ENCODE measurements at regions not wholly inside any gene's neighbourhood (a gene's known extent, or its start where the extent isn't known, plus 50 kb on each side); places are given as distances from the start of the nearest gene placed in this dataset.

DNA sequence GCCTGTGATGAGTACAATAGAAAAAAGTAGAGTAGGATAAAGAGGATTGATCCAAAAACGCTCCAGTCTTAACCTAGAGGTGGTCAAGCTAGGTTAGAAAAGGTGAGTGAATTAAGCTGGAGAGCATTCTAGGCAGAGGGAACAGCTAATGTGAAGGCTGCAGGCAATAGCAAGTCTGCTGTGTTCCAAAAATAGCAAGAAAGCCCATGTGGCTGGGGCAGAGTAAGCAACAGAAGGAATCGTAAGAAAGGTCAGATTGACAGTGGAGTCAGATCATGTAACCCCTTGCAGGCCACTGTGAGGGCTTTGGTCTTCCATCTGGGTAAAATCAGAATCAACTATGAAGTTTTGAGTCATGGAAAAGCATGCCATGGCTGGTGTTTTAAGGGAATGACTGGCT is 155.0 kb downstream of the OPN5 start:
- WGBS, 2 experiments (ENCODE audit: insufficient coverage in 1 of 2, insufficient read length in 1 of 2): 90 to 94% methylated on average over 2 of the region's 2 CpGs

DNA sequence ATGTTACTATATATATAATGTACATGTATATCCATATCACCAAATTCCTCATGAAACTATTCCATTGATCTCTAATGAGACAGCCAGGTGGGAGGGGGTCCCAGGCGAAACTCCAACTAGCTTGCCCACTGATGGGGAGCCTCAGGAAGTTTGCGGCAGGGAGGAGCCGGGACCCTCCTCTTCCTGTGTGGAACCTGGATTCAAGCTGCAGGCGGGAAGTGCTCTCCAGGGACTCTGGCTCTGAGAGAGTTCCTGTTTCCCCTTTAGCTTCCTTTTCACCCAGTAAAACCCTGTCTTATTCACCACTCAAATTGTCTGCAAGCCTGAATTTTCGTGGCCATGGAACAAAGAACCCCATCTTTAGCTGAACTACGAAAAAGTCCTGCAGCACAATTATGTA is 152.2 kb downstream of the OPN5 start:
- WGBS, 2 experiments (ENCODE audit: insufficient coverage in 1 of 2, insufficient read length in 1 of 2): 92 to 100% methylated on average over 1 to 6 of the region's 6 CpGs
- DNase-seq: no peak
- H3K27ac Mint-ChIP-seq: no peak overlapping the region

More for the DNA sequence above, 155.0 kb downstream of the OPN5 start:
- DNase-seq: no peak
- Histone ChIP-seq H3K4me1 (ENCODE audit: control insufficient read depth, insufficient read depth, low read length) (no peaks in the 10 kb centered on the region), H3K27ac (ENCODE audit: low read depth, low read length) (no peak overlapping the region), H3K9ac (ENCODE audit: extremely low read depth, low read length, poor library complexity, severe bottlenecking) (no peak overlapping the region), H3K9me3 (ENCODE audit: control insufficient read depth, low read length) (no peaks in the 10 kb centered on the region), H3K36me3 (ENCODE audit: control insufficient read depth, insufficient read depth, low read length) (no peaks in the 10 kb centered on the region), H3K27me3 (ENCODE audit: control insufficient read depth, insufficient read depth, low read length, poor library complexity, severe bottlenecking) (no peaks in the 10 kb centered on the region), H3K4me3 (ENCODE audit: low read length) (no peak overlapping the region)
- TF ChIP-seq, protein P1, sequence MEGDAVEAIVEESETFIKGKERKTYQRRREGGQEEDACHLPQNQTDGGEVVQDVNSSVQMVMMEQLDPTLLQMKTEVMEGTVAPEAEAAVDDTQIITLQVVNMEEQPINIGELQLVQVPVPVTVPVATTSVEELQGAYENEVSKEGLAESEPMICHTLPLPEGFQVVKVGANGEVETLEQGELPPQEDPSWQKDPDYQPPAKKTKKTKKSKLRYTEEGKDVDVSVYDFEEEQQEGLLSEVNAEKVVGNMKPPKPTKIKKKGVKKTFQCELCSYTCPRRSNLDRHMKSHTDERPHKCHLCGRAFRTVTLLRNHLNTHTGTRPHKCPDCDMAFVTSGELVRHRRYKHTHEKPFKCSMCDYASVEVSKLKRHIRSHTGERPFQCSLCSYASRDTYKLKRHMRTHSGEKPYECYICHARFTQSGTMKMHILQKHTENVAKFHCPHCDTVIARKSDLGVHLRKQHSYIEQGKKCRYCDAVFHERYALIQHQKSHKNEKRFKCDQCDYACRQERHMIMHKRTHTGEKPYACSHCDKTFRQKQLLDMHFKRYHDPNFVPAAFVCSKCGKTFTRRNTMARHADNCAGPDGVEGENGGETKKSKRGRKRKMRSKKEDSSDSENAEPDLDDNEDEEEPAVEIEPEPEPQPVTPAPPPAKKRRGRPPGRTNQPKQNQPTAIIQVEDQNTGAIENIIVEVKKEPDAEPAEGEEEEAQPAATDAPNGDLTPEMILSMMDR (conservative IDR thresholded peaks at IDR 0.05): no peak
- Mint-ChIP-seq H3K36me3 (ENCODE audit: low read depth) (no peaks in the 10 kb centered on the region), H3K4me1 (peaks cover 3% of the 10 kb centered on the region), H3K27me3 (ENCODE audit: insufficient read depth) (peaks cover 2% of the 10 kb centered on the region), H3K27ac (no peak overlapping the region), H3K9me3 (no peaks in the 10 kb centered on the region), H3K4me3 (no peak overlapping the region)

DNA sequence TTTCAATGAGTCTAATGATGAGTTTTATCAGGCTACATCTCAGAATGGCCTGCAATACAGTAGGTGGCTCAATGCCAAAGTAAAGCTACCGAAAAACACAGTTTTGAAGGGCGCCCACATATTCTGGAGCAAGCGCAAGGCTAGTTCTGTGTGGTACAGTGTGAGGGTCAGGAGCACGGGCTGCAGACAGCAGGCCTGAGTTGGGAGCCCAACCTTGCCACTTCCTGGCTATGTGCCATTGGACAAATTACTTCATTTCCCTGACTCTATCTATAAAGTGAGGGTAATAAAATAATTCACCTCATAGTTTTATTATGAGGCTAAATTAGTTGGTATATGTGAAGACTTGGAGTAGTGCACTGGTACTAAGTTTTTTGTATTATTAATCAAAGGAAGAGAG is 150.7 kb downstream of the OPN5 start:
- H3K9me3 ChIP-seq (ENCODE audit: control insufficient read depth, low read length): no peaks in the 10 kb centered on the region

More for the DNA sequence above, 152.2 kb downstream of the OPN5 start:
- H3K4me3 ChIP-seq (ENCODE audit: low read length): no peak overlapping the region
- Mint-ChIP-seq H3K4me3 (no peak overlapping the region), H3K9me3 (no peaks in the 10 kb centered on the region), H3K27me3 (ENCODE audit: insufficient read depth) (peaks cover 2% of the 10 kb centered on the region), H3K36me3 (ENCODE audit: low read depth) (no peaks in the 10 kb centered on the region), H3K4me1 (peaks cover 3% of the 10 kb centered on the region)
- H3K27me3 ChIP-seq (ENCODE audit: control insufficient read depth, insufficient read depth, low read length, poor library complexity, severe bottlenecking): no peaks in the 10 kb centered on the region
- H3K36me3 ChIP-seq (ENCODE audit: control insufficient read depth, insufficient read depth, low read length): no peaks in the 10 kb centered on the region
- H3K9ac ChIP-seq (ENCODE audit: extremely low read depth, low read length, poor library complexity, severe bottlenecking): no peak overlapping the region
- no peaks in the 10 kb centered on the region for H3K4me1 ChIP-seq (ENCODE audit: control insufficient read depth, insufficient read depth, low read length)
- no peak overlapping the region for H3K27ac ChIP-seq (ENCODE audit: low read depth, low read length)
- H3K9me3 ChIP-seq (ENCODE audit: control insufficient read depth, low read length): no peaks in the 10 kb centered on the region
- TF ChIP-seq, protein P1 (conservative IDR thresholded peaks at IDR 0.05): no peak

More for the DNA sequence above, 150.7 kb downstream of the OPN5 start:
- Mint-ChIP-seq H3K27ac (no peak overlapping the region), H3K36me3 (ENCODE audit: low read depth) (no peaks in the 10 kb centered on the region), H3K27me3 (ENCODE audit: insufficient read depth) (no peaks in the 10 kb centered on the region), H3K4me1 (peaks cover 3% of the 10 kb centered on the region), H3K9me3 (no peaks in the 10 kb centered on the region), H3K4me3 (no peak overlapping the region)
- no peaks in the 10 kb centered on the region for H3K4me1 ChIP-seq (ENCODE audit: control insufficient read depth, insufficient read depth, low read length)
- TF ChIP-seq, protein P1 (conservative IDR thresholded peaks at IDR 0.05): no peak
- H3K4me3 ChIP-seq (ENCODE audit: low read length): no peak overlapping the region
- no peak overlapping the region for H3K9ac ChIP-seq (ENCODE audit: extremely low read depth, low read length, poor library complexity, severe bottlenecking)
- H3K27ac ChIP-seq (ENCODE audit: low read depth, low read length): no peak overlapping the region
- 95 to 100% methylated on average over 2 to 4 of the region's 4 CpGs for WGBS, 2 experiments (ENCODE audit: insufficient coverage in 1 of 2, insufficient read length in 1 of 2)
- no peaks in the 10 kb centered on the region for H3K27me3 ChIP-seq (ENCODE audit: control insufficient read depth, insufficient read depth, low read length, poor library complexity, severe bottlenecking)
- DNase-seq: no peak
- H3K36me3 ChIP-seq (ENCODE audit: control insufficient read depth, insufficient read depth, low read length): no peaks in the 10 kb centered on the region
